ENCODE measurements at regions not wholly inside any gene's neighbourhood (a gene's known extent, or its start where the extent isn't known, plus 50 kb on each side); places are given as distances from the start of the nearest gene placed in this dataset.
"Not testable (repeated sequence)": the region's sequence is repeated elsewhere in the genome, so short reads cannot be mapped to it uniquely, and the experiment has no call there.

DNA sequence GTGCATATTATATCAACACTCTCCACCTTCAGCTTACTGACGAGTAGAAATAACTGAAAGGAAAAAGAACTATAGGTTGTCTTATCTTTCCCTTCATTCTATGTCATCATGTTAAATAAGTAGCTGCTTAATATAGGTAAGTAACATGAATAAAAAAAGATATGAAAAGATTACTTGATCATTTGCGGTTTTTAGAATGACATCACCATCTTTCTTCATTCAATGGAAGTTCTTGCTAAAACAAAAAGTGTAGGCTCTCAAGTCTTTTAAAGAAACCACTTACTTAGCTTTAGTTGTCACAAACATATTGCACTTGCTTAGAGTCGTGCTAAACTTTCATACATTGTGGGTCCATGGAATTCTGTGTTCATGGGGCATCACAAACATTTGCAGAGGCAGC, 331.1 kb upstream of the DEPDC1 start:
- Histone ChIP-seq H3K9me2 (ENCODE audit: insufficient read depth) (no peaks in the 10 kb centered on the region), H3K27ac (no peak overlapping the region), H2AFZ (no peak overlapping the region), H3K27me3 (replicated peaks; ENCODE audit: insufficient read depth) (no peaks in the 10 kb centered on the region), H3K4me3 (no peak overlapping the region), H3F3A (ENCODE audit: insufficient read depth) (no peaks in the 10 kb centered on the region), H3K36me3 (ENCODE audit: low read depth) (no peaks in the 10 kb centered on the region), H3K4me1 (ENCODE audit: insufficient read depth) (no peaks in the 10 kb centered on the region), H3K4me2 (ENCODE audit: unreplicated experiment) (no peak overlapping the region), H3K9me3 (ENCODE audit: low read depth) (peaks cover 8% of the 10 kb centered on the region), H3K9ac (no peak overlapping the region), H3K79me2 (ENCODE audit: insufficient read depth) (no peaks in the 10 kb centered on the region), H4K20me1 (ENCODE audit: insufficient read depth) (no peaks in the 10 kb centered on the region)
- no peak for DNase-seq
- in situ Hi-C loops (cut with MboI): no loop called here
- WGBS, 2 experiments (ENCODE audit: low coverage in 1 of 2, low lambda C conversion rate in 2 of 2, missing lambda C conversion rate in 2 of 2): 4 to 7% methylated on average over 3 of the region's 3 CpGs
- TF ChIP-seq EZH2 (IDR thresholded peaks at IDR 0.05; ENCODE audit: insufficient read depth, poor library complexity, severe bottlenecking) (no peak), EZH2phosphoT487 (IDR thresholded peaks at IDR 0.05; ENCODE audit: insufficient read depth, low read depth) (no peak)

DNA sequence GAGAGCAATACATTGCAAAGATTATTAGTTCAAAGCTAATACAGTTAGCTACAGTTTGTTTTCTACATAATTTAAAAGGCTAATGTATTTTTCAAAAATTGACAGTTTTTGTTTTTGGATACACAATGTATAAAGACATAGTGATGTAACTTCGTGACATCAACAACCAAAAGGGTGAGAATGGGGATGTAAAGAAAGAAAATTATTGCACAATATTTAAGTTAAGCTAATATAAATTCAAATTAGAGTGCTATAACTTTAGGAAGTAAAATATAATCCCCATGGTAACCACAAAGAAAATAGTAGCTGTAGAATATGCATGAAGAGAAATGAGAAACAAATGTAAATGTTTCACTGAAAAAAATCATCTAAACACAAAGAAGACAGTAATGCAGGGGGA, 334.4 kb upstream of the DEPDC1 start:
- no peaks in the 10 kb centered on the region for H3K4me1 ChIP-seq (ENCODE audit: insufficient read depth)
- H3K9me2 ChIP-seq (ENCODE audit: insufficient read depth): no peaks in the 10 kb centered on the region
- no peaks in the 10 kb centered on the region for H3K36me3 ChIP-seq (ENCODE audit: low read depth)
- H3K4me3 ChIP-seq: no peak overlapping the region
- no peak overlapping the region for H2AFZ ChIP-seq
- WGBS, 2 experiments (ENCODE audit: low coverage in 1 of 2, low lambda C conversion rate in 2 of 2, missing lambda C conversion rate in 2 of 2): 0% methylated on average over 1 of the region's 1 CpG
- H3F3A ChIP-seq (ENCODE audit: insufficient read depth): no peaks in the 10 kb centered on the region
- no peak for TF ChIP-seq EZH2 (IDR thresholded peaks at IDR 0.05; ENCODE audit: insufficient read depth, poor library complexity, severe bottlenecking)
- TF ChIP-seq EZH2phosphoT487 (IDR thresholded peaks at IDR 0.05; ENCODE audit: insufficient read depth, low read depth): no peak
- no peak overlapping the region for H3K4me2 ChIP-seq (ENCODE audit: unreplicated experiment)
- H3K9ac ChIP-seq: no peak overlapping the region
- H3K27ac ChIP-seq: no peak overlapping the region
- H3K79me2 ChIP-seq (ENCODE audit: insufficient read depth): no peaks in the 10 kb centered on the region
- H4K20me1 ChIP-seq (ENCODE audit: insufficient read depth): no peaks in the 10 kb centered on the region
- DNase-seq: no peak
- peaks cover 8% of the 10 kb centered on the region for H3K9me3 ChIP-seq (ENCODE audit: low read depth)
- H3K27me3 ChIP-seq (replicated peaks; ENCODE audit: insufficient read depth): no peaks in the 10 kb centered on the region
- in situ Hi-C loops (cut with MboI): no loop called here

DNA sequence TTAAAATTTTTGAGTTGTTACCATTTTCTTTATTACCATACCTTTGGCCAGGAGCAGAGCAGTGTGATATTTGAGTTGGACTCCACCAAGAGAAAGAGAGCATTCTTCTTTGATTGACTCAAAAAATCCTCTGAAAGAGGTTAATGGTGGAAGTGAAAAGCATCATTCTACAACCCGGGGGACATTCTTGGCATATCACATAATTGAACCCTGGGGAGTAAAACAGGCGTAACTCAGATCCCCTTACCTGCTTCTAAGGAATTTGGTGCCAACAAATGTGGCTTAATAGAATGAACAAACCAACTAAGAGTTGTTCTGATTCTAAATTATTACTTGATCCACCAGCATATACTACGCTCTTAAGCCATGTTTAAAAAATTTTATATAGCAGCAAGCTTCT, 351.1 kb upstream of the DEPDC1 start:
- no peaks in the 10 kb centered on the region for H3K4me1 ChIP-seq (ENCODE audit: insufficient read depth)
- no peak overlapping the region for H3K4me3 ChIP-seq
- 39 to 47% methylated on average over 3 of the region's 3 CpGs for WGBS, 2 experiments (ENCODE audit: low coverage in 1 of 2, low lambda C conversion rate in 2 of 2, missing lambda C conversion rate in 2 of 2)
- H3K9me3 ChIP-seq (ENCODE audit: low read depth): no peaks in the 10 kb centered on the region
- H3K4me2 ChIP-seq (ENCODE audit: unreplicated experiment): no peak overlapping the region
- TF ChIP-seq EZH2phosphoT487 (IDR thresholded peaks at IDR 0.05; ENCODE audit: insufficient read depth, low read depth): no peak
- H3K36me3 ChIP-seq (ENCODE audit: low read depth): no peaks in the 10 kb centered on the region
- no peak overlapping the region for H3K9ac ChIP-seq
- no peaks in the 10 kb centered on the region for H3F3A ChIP-seq (ENCODE audit: insufficient read depth)
- no peak overlapping the region for H2AFZ ChIP-seq
- no peaks in the 10 kb centered on the region for H3K27me3 ChIP-seq (replicated peaks; ENCODE audit: insufficient read depth)
- H3K27ac ChIP-seq: no peak overlapping the region
- no peaks in the 10 kb centered on the region for H3K9me2 ChIP-seq (ENCODE audit: insufficient read depth)
- no peaks in the 10 kb centered on the region for H3K79me2 ChIP-seq (ENCODE audit: insufficient read depth)
- DNase-seq: no peak
- no peaks in the 10 kb centered on the region for H4K20me1 ChIP-seq (ENCODE audit: insufficient read depth)
- in situ Hi-C loops (cut with MboI): no loop called here

DNA sequence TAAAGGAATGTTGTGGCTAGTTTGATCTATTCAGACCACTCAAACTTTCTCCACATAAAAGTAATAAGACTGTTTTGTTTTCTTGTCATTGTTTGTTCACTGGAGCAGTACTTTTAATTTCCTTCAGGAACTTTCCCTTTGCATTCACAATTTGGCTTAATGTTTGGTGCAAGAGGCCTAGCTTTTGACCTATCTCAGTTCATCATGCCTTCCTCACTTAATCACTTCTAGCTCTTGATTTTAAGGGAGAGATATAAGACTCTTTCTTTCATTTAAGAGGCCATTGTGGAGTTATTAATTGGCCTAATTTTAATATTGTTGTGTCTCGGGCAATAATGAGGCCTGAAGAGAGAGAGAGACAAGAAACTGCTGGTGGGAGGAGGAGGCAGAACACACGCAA, 371.7 kb upstream of the DEPDC1 start:
- no peak for TF ChIP-seq EZH2phosphoT487 (IDR thresholded peaks at IDR 0.05; ENCODE audit: insufficient read depth, low read depth)
- Histone ChIP-seq H2AFZ (no peak overlapping the region), H3K4me2 (ENCODE audit: unreplicated experiment) (no peak overlapping the region), H3K9ac (no peak overlapping the region), H3F3A (ENCODE audit: insufficient read depth) (no peaks in the 10 kb centered on the region), H3K9me2 (ENCODE audit: insufficient read depth) (no peaks in the 10 kb centered on the region), H3K79me2 (ENCODE audit: insufficient read depth) (no peaks in the 10 kb centered on the region), H3K9me3 (ENCODE audit: low read depth) (no peaks in the 10 kb centered on the region), H3K4me1 (ENCODE audit: insufficient read depth) (no peaks in the 10 kb centered on the region), H3K27me3 (replicated peaks; ENCODE audit: insufficient read depth) (no peaks in the 10 kb centered on the region), H4K20me1 (ENCODE audit: insufficient read depth) (no peaks in the 10 kb centered on the region), H3K4me3 (no peak overlapping the region), H3K36me3 (ENCODE audit: low read depth) (no peaks in the 10 kb centered on the region), H3K27ac (no peak overlapping the region)
- in situ Hi-C loops (cut with MboI): no loop called here
- DNase-seq: no peak
- WGBS, 2 experiments (ENCODE audit: low coverage in 1 of 2, low lambda C conversion rate in 2 of 2, missing lambda C conversion rate in 2 of 2): 8 to 15% methylated on average over 2 of the region's 2 CpGs

DNA sequence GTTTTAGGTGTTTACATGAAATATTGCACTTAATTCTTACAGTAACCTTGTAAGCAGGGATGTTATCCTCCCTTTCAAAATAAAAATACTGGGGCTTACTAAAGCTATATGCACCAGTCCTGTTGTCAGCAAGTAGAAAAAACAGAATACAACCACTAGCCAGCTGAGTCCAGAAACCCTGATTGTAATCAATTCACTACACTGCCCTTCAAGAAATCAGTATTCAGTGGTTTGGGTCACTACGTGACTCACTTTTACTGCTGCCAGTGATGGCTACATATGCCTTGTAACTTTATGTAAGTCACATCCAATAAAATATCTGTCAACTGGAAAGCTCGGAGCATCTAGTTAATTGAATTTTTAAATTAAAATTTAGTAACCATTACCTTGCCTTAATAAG, 376.3 kb upstream of the DEPDC1 start:
- no peaks in the 10 kb centered on the region for H3K9me2 ChIP-seq (ENCODE audit: insufficient read depth)
- 4 to 11% methylated on average over 2 of the region's 2 CpGs for WGBS, 2 experiments (ENCODE audit: low coverage in 1 of 2, low lambda C conversion rate in 2 of 2, missing lambda C conversion rate in 2 of 2)
- H3K27ac ChIP-seq: no peak overlapping the region
- H3K36me3 ChIP-seq (ENCODE audit: low read depth): no peaks in the 10 kb centered on the region
- H3K4me3 ChIP-seq: no peak overlapping the region
- H3K4me2 ChIP-seq (ENCODE audit: unreplicated experiment): no peak overlapping the region
- H4K20me1 ChIP-seq (ENCODE audit: insufficient read depth): no peaks in the 10 kb centered on the region
- in situ Hi-C loops (cut with MboI): no loop called here
- no peaks in the 10 kb centered on the region for H3K9me3 ChIP-seq (ENCODE audit: low read depth)
- no peaks in the 10 kb centered on the region for H3K27me3 ChIP-seq (replicated peaks; ENCODE audit: insufficient read depth)
- no peak for DNase-seq
- no peak for TF ChIP-seq EZH2phosphoT487 (IDR thresholded peaks at IDR 0.05; ENCODE audit: insufficient read depth, low read depth)
- no peak for TF ChIP-seq EZH2 (IDR thresholded peaks at IDR 0.05; ENCODE audit: insufficient read depth, poor library complexity, severe bottlenecking)
- no peaks in the 10 kb centered on the region for H3F3A ChIP-seq (ENCODE audit: insufficient read depth)
- no peaks in the 10 kb centered on the region for H3K79me2 ChIP-seq (ENCODE audit: insufficient read depth)
- no peaks in the 10 kb centered on the region for H3K4me1 ChIP-seq (ENCODE audit: insufficient read depth)
- H3K9ac ChIP-seq: no peak overlapping the region
- no peak overlapping the region for H2AFZ ChIP-seq

DNA sequence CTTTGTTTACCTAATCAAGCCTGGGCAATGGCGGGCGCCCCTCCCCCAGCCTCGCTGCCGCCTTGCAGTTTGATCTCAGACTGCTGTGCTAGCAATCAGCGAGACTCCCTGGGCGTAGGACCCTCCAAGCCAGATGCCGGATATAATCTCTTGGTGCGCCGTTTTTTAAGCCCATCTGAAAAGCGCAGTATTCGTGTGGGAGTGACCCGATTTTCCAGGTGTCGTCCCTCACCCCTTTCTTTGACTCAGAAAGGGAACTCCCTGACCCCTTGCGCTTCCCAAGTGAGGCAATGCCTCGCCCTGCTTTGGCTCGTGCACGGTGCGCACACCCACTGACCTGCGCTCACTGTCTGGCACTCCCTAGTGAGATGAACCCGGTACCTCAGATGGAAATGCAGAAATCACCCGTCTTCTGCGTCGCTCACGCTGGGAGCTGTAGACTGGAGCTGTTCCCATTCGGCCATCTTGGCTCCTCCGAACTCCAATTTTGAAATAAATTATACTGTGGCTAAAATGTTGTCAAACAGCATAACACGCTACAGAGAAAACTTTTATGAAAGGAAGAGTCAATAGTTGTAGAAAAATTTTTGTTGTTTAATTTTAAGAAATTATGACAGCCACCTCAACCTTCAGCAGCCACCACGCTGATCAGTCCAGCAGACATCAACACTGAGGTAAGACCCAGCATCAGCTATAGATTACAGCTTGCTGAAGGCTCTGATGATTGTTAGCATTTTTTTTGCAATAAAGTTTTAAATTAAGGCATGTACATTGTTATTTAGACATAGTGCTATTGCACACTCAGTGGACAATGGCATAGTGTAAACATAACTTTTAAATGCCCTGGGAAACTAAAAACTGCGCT, 384.7 kb upstream of the DEPDC1 start:
- WGBS, 2 experiments (ENCODE audit: low coverage in 1 of 2, low lambda C conversion rate in 2 of 2, missing lambda C conversion rate in 2 of 2): 56 to 57% methylated on average over 29 of the region's 29 CpGs
- DNase-seq; H3K9me2 ChIP-seq (ENCODE audit: insufficient read depth); H3K27me3 ChIP-seq (replicated peaks; ENCODE audit: insufficient read depth); H3K4me3 ChIP-seq; H3K4me1 ChIP-seq (ENCODE audit: insufficient read depth); H3K9ac ChIP-seq; H2AFZ ChIP-seq; H3K36me3 ChIP-seq (ENCODE audit: low read depth); H3K79me2 ChIP-seq (ENCODE audit: insufficient read depth); H3K9me3 ChIP-seq (ENCODE audit: low read depth); H3K4me2 ChIP-seq (ENCODE audit: unreplicated experiment); H4K20me1 ChIP-seq (ENCODE audit: insufficient read depth); in situ Hi-C loops (cut with MboI); H3F3A ChIP-seq (ENCODE audit: insufficient read depth); H3K27ac ChIP-seq: not testable (repeated sequence)

All from GM23248 (cell line).